Type B pancreatic cell (in vitro differentiated cells): ENCODE measurements at regions not wholly inside any gene's neighbourhood (a gene's known extent, or its start where the extent isn't known, plus 50 kb on each side); places are given as distances from the start of the nearest gene placed in this dataset.

Experiments used
- DNase-seq: peaks from one replicate; pipeline ENCODE4 v3.0.0; 2021; ENCODE audit warnings: mixed read lengths; ENCODE audit not compliant: unreplicated experiment; ENCODE audit errors: extremely low spot score
- H3K27ac Mint-ChIP-seq: 2 replicates; pipeline ENCODE4 v1.8.0; 2021; ENCODE audit warnings: mild to moderate bottlenecking, mixed read lengths
- H3K27me3 Mint-ChIP-seq: 2 replicates; pipeline ENCODE4 v1.8.0; 2021; ENCODE audit warnings: mixed read lengths
- H3K36me3 Mint-ChIP-seq: 2 replicates; pipeline ENCODE4 v1.8.0; 2021; ENCODE audit warnings: mixed read lengths
- H3K4me1 Mint-ChIP-seq: one replicate; pipeline ENCODE4 v1.8.0; 2021; ENCODE audit warnings: mixed read lengths; ENCODE audit not compliant: unreplicated experiment
- H3K4me3 Mint-ChIP-seq: 2 replicates; pipeline ENCODE4 v1.8.0; 2021; ENCODE audit warnings: mild to moderate bottlenecking, mixed read lengths
- H3K9me3 Mint-ChIP-seq: 2 replicates; pipeline ENCODE4 v1.8.0; 2021; ENCODE audit warnings: mixed read lengths
- TF ChIP-seq, protein P1 (sequence below): fragments of 200-600 bp; sonication (generic); conservative IDR thresholded peaks from 2 replicates; pipeline ENCODE4 v1.5.0; 2021; ENCODE audit warnings: antibody characterized with exemption, mild to moderate bottlenecking

DNA sequence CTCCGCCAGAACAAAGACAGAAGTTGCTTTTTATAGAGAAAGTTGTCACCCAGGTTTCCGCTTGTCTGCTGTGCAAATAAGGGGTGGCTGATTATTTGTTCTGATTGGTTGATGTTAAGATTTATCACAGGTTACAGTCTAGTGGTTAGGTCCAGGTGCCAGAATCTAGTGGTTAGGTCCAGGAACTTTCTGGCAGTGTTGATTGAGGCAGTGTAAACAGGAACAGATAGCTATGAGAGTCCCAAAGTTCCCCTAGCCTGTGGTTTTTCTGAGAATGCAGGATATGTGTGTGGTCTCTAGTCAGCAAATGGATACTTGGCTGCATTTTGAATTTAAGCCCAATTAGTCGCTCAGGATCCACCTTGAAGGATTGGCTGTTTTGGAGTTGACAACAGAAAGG lies 148.0 kb downstream of the TMEM200A start:
- DNase-seq, result no peak
- H3K27me3 Mint-ChIP-seq, result no peaks in the 10 kb centered on the region
- no peak overlapping the region for H3K4me3 Mint-ChIP-seq
- H3K4me1 Mint-ChIP-seq, result peaks cover 5% of the 10 kb centered on the region
- no peaks in the 10 kb centered on the region for H3K9me3 Mint-ChIP-seq
- H3K27ac Mint-ChIP-seq, result no peak overlapping the region
- H3K36me3 Mint-ChIP-seq, result no peaks in the 10 kb centered on the region
- TF ChIP-seq, protein P1, sequence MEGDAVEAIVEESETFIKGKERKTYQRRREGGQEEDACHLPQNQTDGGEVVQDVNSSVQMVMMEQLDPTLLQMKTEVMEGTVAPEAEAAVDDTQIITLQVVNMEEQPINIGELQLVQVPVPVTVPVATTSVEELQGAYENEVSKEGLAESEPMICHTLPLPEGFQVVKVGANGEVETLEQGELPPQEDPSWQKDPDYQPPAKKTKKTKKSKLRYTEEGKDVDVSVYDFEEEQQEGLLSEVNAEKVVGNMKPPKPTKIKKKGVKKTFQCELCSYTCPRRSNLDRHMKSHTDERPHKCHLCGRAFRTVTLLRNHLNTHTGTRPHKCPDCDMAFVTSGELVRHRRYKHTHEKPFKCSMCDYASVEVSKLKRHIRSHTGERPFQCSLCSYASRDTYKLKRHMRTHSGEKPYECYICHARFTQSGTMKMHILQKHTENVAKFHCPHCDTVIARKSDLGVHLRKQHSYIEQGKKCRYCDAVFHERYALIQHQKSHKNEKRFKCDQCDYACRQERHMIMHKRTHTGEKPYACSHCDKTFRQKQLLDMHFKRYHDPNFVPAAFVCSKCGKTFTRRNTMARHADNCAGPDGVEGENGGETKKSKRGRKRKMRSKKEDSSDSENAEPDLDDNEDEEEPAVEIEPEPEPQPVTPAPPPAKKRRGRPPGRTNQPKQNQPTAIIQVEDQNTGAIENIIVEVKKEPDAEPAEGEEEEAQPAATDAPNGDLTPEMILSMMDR, result no peak

DNA sequence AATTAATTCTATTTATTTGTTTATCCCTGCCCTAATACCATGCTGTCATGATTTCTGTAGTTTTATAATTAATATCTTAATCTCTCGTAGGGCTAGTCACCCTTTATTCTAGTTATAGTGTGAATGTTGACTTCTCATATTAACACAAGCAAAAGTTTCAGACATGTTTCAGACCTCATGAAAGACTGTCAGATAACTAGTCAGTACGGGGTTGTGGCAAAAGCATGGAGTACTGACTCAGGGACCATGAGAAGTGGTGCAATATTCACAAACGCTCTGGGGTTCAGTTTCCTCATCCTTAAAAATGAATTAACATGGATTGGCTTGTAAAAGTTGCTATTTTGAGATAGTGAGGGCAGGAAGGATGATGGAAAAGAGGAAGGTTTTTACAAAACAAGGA lies 148.9 kb downstream of the TMEM200A start:
- no peaks in the 10 kb centered on the region for H3K27me3 Mint-ChIP-seq
- H3K36me3 Mint-ChIP-seq, result no peaks in the 10 kb centered on the region
- H3K4me1 Mint-ChIP-seq, result peaks cover 5% of the 10 kb centered on the region
- H3K4me3 Mint-ChIP-seq, result no peak overlapping the region
- H3K27ac Mint-ChIP-seq, result no peak overlapping the region
- H3K9me3 Mint-ChIP-seq, result no peaks in the 10 kb centered on the region
- no peak for DNase-seq
- TF ChIP-seq, protein P1, result no peak

DNA sequence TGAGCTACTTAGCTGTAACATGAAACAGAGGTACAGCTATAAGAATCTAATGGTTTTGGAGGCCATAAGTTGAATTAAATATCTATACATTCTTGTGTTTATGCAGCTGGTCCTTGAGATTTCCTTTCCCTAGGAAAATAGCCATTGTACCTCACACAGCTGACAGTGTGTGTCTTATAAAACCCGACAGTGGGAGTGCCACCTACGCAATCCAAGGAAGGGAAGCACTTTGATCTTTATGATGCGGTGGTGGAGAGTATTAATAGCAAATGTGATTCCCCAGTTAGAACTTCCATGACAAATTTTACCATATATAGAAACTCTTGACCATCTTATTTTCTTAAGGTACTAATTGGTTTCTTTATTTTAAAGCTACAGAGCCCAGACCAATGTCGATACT lies 149.5 kb downstream of the TMEM200A start:
- Mint-ChIP-seq H3K9me3 (no peaks in the 10 kb centered on the region), H3K27ac (no peak overlapping the region), H3K27me3 (no peaks in the 10 kb centered on the region), H3K4me1 (peaks cover 5% of the 10 kb centered on the region), H3K4me3 (no peak overlapping the region), H3K36me3 (no peaks in the 10 kb centered on the region)
- TF ChIP-seq, protein P1, result no peak
- no peak for DNase-seq

DNA sequence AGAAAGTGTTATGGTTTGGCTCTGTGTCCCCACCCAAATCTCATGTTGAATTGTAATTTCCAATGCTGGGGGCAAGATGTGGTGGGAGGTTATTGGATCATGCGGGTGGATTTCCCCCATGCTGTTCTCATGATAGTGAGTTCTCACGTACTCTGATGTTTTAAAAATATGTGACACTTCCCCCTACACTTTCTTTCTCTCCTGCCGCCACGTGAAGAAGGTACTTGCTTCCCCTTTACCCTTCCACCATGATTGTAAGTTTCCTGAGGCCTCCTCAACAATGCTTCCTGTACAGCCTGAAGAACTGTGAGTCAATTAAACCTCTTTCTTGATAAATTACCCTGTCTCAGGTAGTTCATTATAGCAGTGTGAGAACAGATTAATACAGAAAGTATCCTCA lies 150.8 kb downstream of the TMEM200A start:
- H3K4me1 Mint-ChIP-seq, result peaks cover 5% of the 10 kb centered on the region
- H3K4me3 Mint-ChIP-seq, result no peak overlapping the region
- H3K27ac Mint-ChIP-seq, result no peak overlapping the region
- H3K9me3 Mint-ChIP-seq, result peaks cover 5% of the 10 kb centered on the region
- TF ChIP-seq, protein P1, result no peak
- no peak for DNase-seq
- H3K27me3 Mint-ChIP-seq, result no peaks in the 10 kb centered on the region
- no peaks in the 10 kb centered on the region for H3K36me3 Mint-ChIP-seq

DNA sequence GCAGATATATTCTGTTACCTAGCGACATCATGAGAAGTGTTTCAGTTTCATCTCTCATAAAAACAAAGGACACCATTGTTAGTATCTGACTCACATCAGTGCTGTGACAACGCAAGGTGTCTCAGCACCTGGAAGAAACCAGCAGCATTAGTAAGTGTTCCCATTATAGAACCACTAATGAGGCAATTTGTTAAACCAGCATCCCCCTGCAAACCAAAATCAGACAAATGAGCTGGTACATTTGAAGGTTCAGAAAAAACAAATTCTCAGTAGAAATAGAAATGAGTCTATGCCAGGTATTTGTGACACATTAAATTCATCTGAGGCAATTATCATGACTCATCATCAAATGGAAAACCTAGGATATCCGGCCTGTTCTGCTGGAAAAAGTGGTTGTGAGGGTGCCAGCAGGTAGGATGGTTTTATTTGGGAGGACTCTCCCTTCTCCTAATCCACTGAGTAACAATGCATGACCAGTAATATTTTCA lies 151.7 kb downstream of the TMEM200A start:
- Mint-ChIP-seq H3K4me3 (no peak overlapping the region), H3K4me1 (peaks cover 5% of the 10 kb centered on the region), H3K27me3 (no peaks in the 10 kb centered on the region)

More for the DNA sequence above, 151.7 kb downstream of the TMEM200A start:
- DNase-seq, result no peak
- no peak overlapping the region for H3K27ac Mint-ChIP-seq
- H3K9me3 Mint-ChIP-seq, result peaks cover 5% of the 10 kb centered on the region
- TF ChIP-seq, protein P1, result no peak
- H3K36me3 Mint-ChIP-seq, result no peaks in the 10 kb centered on the region
